ENCODE measurements at regions not wholly inside any gene's neighbourhood (a gene's known extent, or its start where the extent isn't known, plus 50 kb on each side); places are given as distances from the start of the nearest gene placed in this dataset.

GRCh38 chr3:26768068-26768651 lies 145.6 kb downstream of the LRRC3B start:
- TF ChIP-seq CTCF (IDR thresholded peaks at IDR 0.05; ENCODE audit: insufficient read depth, low read depth, low read length), result no peak
- TF ChIP-seq EZH2 (IDR thresholded peaks at IDR 0.05; ENCODE audit: insufficient read depth, low read length), result no peak
